ENCODE measurements at regions not wholly inside any gene's neighbourhood (a gene's known extent, or its start where the extent isn't known, plus 50 kb on each side); places are given as distances from the start of the nearest gene placed in this dataset. TPM values are rescaled to one million over a fixed set of nuclear protein-coding genes. Genes with fewer than 3 reads are reported as not detected.

- Mint-ChIP-seq H3K27ac (no peak overlapping the region), H3K27me3 (ENCODE audit: insufficient read depth, low read depth, poor library complexity) (peaks cover 15% of the 10 kb centered on the region), H3K4me3 (no peak overlapping the region), H3K36me3 (ENCODE audit: low read depth) (no peaks in the 10 kb centered on the region), H3K4me1 (peaks cover 6% of the 10 kb centered on the region), H3K9me3 (no peaks in the 10 kb centered on the region)
- H3K79me2 ChIP-seq (replicated peaks; ENCODE audit: insufficient read depth), result no peaks in the 10 kb centered on the region
- no peak overlapping the region for H3K4me2 ChIP-seq
- H3K27ac ChIP-seq (ENCODE audit: low read depth), result no peak overlapping the region
- H2AFZ ChIP-seq, result no peak overlapping the region
- H3K4me1 ChIP-seq (ENCODE audit: insufficient read depth), result peaks cover 5% of the 10 kb centered on the region
- H3F3A ChIP-seq (replicated peaks; ENCODE audit: low read depth), result peaks cover 15% of the 10 kb centered on the region
- no peak for DNase-seq (ENCODE audit: low spot score)
- no peaks in the 10 kb centered on the region for H3K9me2 ChIP-seq (ENCODE audit: insufficient read depth)
- no peaks in the 10 kb centered on the region for H3K36me3 ChIP-seq (ENCODE audit: insufficient read depth)
- no peak overlapping the region for H3K4me3 ChIP-seq
- no peak for ATAC-seq
- peaks cover 31% of the 10 kb centered on the region for H3K27me3 ChIP-seq (ENCODE audit: insufficient read depth)
- H4K20me1 ChIP-seq (replicated peaks; ENCODE audit: insufficient read depth), result no peaks in the 10 kb centered on the region
- TF ChIP-seq POLR2AphosphoS5 (IDR thresholded peaks at IDR 0.05; ENCODE audit: low read depth) (no peak), NANOG (IDR thresholded peaks at IDR 0.05; ENCODE audit: borderline replicate concordance) (no peak)
These were observed 50.8 kb upstream of the IRX4 start for GRCh38 chr5:1933364-1934055.

Small RNA genes lying in the stretch of these regions (small RNA-seq; reads per million reads assigned to genes)
- not detected for gene AC092266.1 (ENCODE audit: low replicate concordance)
- not detected for gene RF00019 (ENCODE audit: low replicate concordance)

Measured in GM23338 (cell line).